ENCODE measurements at regions not wholly inside any gene's neighbourhood (a gene's known extent, or its start where the extent isn't known, plus 50 kb on each side); places are given as distances from the start of the nearest gene placed in this dataset.
"Not testable (repeated sequence)": the region's sequence is repeated elsewhere in the genome, so short reads cannot be mapped to it uniquely, and the experiment has no call there.

DNA sequence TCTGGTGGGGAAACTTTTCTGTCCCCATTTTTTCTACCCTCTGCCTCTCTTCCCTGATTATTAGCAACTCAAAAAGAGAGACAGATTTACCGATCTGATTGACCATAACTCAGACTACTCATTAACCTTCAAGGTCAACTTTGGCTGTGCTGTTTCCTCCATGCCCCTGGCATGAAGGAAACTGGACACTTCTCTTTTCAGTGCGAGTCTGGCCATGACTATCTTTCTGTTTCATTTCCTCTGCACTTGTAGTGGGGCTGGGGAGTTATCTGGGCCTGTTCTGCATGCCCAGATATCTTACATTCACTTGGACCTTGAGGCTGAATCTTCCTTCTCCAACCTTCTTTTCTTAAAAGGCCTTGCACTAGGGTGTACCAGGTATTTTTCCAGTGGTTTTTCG lies 76.9 kb upstream of the SLCO2A1 start:
- H3K4me1 ChIP-seq (replicated peaks in 1 of 2): no peaks in the 10 kb centered on the region
- ATAC-seq (replicated peaks in 6 of 8): no peak
- no peak overlapping the region for H3K27ac ChIP-seq
- H3K4me3 ChIP-seq: no peak overlapping the region
- WGBS, 10 experiments: 40 to 100% (median 76%) methylated on average over 1 to 3 of the region's 3 CpGs; no CpG with 5 or more reads in 2 of the 10 experiments
- in situ Hi-C loops (cut with MboI; ENCODE audit: low pct_unique_long_range_greater_than_20kb in 2 of 9, low sequenced_read_pairs in 9 of 9, unreplicated experiment in 9 of 9): no loop called here

- no peak overlapping the region for H3K4me3 ChIP-seq
- ATAC-seq (replicated peaks in 6 of 8): peak in 3 of 8 experiments; percentile 31 to 91 (median 61)
- WGBS, 10 experiments: 80 to 100% (median 93%) methylated on average over 1 to 2 of the region's 2 CpGs; no CpG with 5 or more reads in 4 of the 10 experiments
- H3K4me1 ChIP-seq (replicated peaks in 1 of 2): no peaks in the 10 kb centered on the region
- no peak overlapping the region for H3K27ac ChIP-seq
- in situ Hi-C loops (cut with MboI; ENCODE audit: low pct_unique_long_range_greater_than_20kb in 2 of 9, low sequenced_read_pairs in 9 of 9, unreplicated experiment in 9 of 9): no loop called here
These were observed 76.3 kb upstream of the SLCO2A1 start for GRCh38 chr3:134105876-134106556.

DNA sequence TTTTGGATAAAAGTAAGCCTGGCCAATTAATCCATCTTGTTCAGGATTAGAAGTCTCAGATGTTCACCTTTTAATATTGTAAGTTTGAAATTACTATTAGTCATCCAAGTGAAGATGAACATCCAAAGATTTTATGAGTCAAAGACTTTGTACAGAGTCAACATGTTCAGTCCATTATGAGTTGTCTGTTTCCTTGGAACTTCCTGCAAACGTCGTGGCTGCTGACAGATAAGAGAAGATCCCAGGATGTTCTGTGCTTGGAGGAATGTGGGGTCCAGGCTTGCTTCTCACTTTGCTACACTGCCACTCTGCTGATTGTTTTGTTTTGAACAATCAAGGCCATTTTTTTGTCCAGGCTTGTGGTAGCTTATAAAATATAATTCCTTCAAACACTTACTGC lies 74.3 kb upstream of the SLCO2A1 start:
- Histone ChIP-seq H3K4me3 (no peak overlapping the region), H3K27ac (no peak overlapping the region), H3K4me1 (replicated peaks in 1 of 2) (no peaks in the 10 kb centered on the region)
- ATAC-seq (replicated peaks in 6 of 8): no peak
- in situ Hi-C loops (cut with MboI; ENCODE audit: low pct_unique_long_range_greater_than_20kb in 2 of 9, low sequenced_read_pairs in 9 of 9, unreplicated experiment in 9 of 9): no loop called here
- 33 to 100% (median 83%) methylated on average over 2 of the region's 2 CpGs; no CpG with 5 or more reads in 7 of the 10 experiments for WGBS, 10 experiments

DNA sequence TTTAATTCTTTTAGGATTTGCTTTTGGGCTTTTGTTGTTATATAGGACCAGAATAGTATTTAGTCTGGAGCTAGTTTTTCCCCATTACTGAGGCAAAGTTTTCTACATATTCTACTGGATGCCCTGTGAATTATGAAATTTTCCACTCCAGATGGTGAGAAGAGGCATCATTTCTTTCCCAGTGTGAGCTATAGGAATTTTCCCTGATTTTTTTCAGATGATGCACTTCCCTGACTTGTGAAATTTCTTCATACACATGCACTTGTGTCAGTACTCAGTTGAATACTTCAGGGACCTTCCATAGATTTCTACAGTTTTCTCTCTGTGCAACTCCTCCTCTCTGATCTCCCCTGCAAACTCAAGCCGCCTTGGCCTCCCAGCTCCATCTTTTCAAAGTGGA lies 73.7 kb upstream of the SLCO2A1 start:
- Histone ChIP-seq H3K4me3 (no peak overlapping the region), H3K27ac (no peak overlapping the region), H3K4me1 (replicated peaks in 1 of 2) (no peaks in the 10 kb centered on the region)
- ATAC-seq (replicated peaks in 6 of 8): no peak
- in situ Hi-C loops (cut with MboI; ENCODE audit: low pct_unique_long_range_greater_than_20kb in 2 of 9, low sequenced_read_pairs in 9 of 9, unreplicated experiment in 9 of 9): no loop called here
- WGBS, 10 experiments: 40 to 100% (median 67%) methylated on average over 1 of the region's 1 CpG; no CpG with 5 or more reads in 1 of the 10 experiments

- Histone ChIP-seq H3K4me3 (no peak overlapping the region), H3K4me1 (replicated peaks in 1 of 2) (no peaks in the 10 kb centered on the region), H3K27ac (no peak overlapping the region)
- no peak for ATAC-seq (replicated peaks in 6 of 8)
- in situ Hi-C loops (cut with MboI; ENCODE audit: low pct_unique_long_range_greater_than_20kb in 2 of 9, low sequenced_read_pairs in 9 of 9, unreplicated experiment in 9 of 9): no loop called here
These were observed 73.3 kb upstream of the SLCO2A1 start for GRCh38 chr3:134102976-134103375.

DNA sequence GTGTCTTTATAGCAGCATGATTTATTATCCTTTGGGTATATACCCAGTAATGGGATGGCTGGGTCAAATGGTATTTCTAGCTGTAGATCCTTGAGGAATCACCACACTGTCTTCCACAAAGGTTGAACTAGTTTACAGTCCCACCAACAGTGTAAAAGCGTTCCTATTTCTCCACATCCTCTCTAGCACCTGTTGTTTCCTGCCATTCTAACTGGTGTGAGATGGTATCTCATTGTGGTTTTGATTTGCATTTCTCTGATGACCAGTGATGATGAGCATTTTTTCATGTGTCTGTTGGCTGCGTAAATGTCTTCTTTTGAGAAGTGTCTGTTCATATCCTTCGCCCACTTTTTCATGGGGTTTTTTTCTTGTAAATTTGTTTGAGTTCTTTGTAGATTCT lies 66.5 kb upstream of the SLCO2A1 start:
- H3K27ac ChIP-seq; H3K4me3 ChIP-seq; H3K4me1 ChIP-seq (replicated peaks in 1 of 2); in situ Hi-C loops (cut with MboI; ENCODE audit: low pct_unique_long_range_greater_than_20kb in 2 of 9, low sequenced_read_pairs in 9 of 9, unreplicated experiment in 9 of 9); ATAC-seq (replicated peaks in 6 of 8): not testable (repeated sequence)
- 83% methylated on average over 1 of the region's 3 CpGs; no CpG with 5 or more reads in 9 of the 10 experiments for WGBS, 10 experiments

- Histone ChIP-seq H3K4me3 (no peak overlapping the region), H3K4me1 (replicated peaks in 1 of 2) (no peaks in the 10 kb centered on the region), H3K27ac (no peak overlapping the region)
- no peak for ATAC-seq (replicated peaks in 6 of 8)
- WGBS, 10 experiments: 67 to 100% (median 83%) methylated on average over 1 to 3 of the region's 3 CpGs; no CpG with 5 or more reads in 1 of the 10 experiments
- in situ Hi-C loops (cut with MboI; ENCODE audit: low pct_unique_long_range_greater_than_20kb in 2 of 9, low sequenced_read_pairs in 9 of 9, unreplicated experiment in 9 of 9): no loop called here
These were observed 65.3 kb upstream of the SLCO2A1 start for GRCh38 chr3:134095005-134095404.

GRCh38 chr3:134094491-134094890 lies 64.8 kb upstream of the SLCO2A1 start:
- H3K4me1 ChIP-seq (replicated peaks in 1 of 2): no peaks in the 10 kb centered on the region
- in situ Hi-C loops (cut with MboI; ENCODE audit: low pct_unique_long_range_greater_than_20kb in 2 of 9, low sequenced_read_pairs in 9 of 9, unreplicated experiment in 9 of 9): no loop called here
- 0 to 100% (median 70%) methylated on average over 1 to 3 of the region's 3 CpGs; no CpG with 5 or more reads in 2 of the 10 experiments for WGBS, 10 experiments
- no peak overlapping the region for H3K27ac ChIP-seq
- ATAC-seq (replicated peaks in 6 of 8): no peak
- no peak overlapping the region for H3K4me3 ChIP-seq

- no peak overlapping the region for H3K4me3 ChIP-seq
- 50 to 100% (median 100%) methylated on average over 1 to 2 of the region's 2 CpGs; no CpG with 5 or more reads in 3 of the 10 experiments for WGBS, 10 experiments
- H3K4me1 ChIP-seq (replicated peaks in 1 of 2): no peaks in the 10 kb centered on the region
- in situ Hi-C loops (cut with MboI; ENCODE audit: low pct_unique_long_range_greater_than_20kb in 2 of 9, low sequenced_read_pairs in 9 of 9, unreplicated experiment in 9 of 9): no loop called here
- no peak for ATAC-seq (replicated peaks in 6 of 8)
- H3K27ac ChIP-seq: no peak overlapping the region
These were observed 64.2 kb upstream of the SLCO2A1 start for GRCh38 chr3:134093956-134094355.

- peak in 1 of 8 experiments; percentile 76 for ATAC-seq (replicated peaks in 6 of 8)
- 0 to 100% (median 81%) methylated on average over 1 to 6 of the region's 6 CpGs; no CpG with 5 or more reads in 2 of the 10 experiments for whole genome bisulfite sequencing, 10 experiments
- in situ Hi-C loops (cut with MboI; ENCODE audit: low pct_unique_long_range_greater_than_20kb in 2 of 9, low sequenced_read_pairs in 9 of 9, unreplicated experiment in 9 of 9): no loop called here
- Histone ChIP-seq H3K27ac (no peak overlapping the region), H3K4me1 (replicated peaks in 1 of 2) (no peaks in the 10 kb centered on the region), H3K4me3 (no peak overlapping the region)
These were observed 62.5 kb upstream of the SLCO2A1 start for GRCh38 chr3:134092208-134092701.

DNA sequence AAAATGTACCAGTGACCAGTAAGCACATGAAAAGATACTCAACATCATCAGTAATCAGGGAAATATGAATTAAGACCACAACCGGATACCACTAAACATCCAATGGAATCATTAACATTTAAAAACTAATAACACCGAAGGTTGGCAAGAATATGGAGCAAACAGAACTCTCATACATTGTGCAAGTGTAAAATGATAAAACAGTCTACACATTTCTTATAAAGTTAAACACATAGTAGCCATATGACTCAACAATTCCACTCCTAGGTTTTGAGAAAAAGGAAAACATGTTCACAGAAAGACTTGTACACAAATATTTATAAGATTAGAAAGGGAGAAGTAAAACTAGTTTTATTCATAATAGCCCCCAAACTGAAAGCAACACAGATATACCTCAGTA lies 60.3 kb upstream of the SLCO2A1 start:
- WGBS, 10 experiments: 71 to 100% (median 92%) methylated on average over 1 to 2 of the region's 2 CpGs
- H3K4me1 ChIP-seq (replicated peaks in 1 of 2): no peaks in the 10 kb centered on the region
- no peak overlapping the region for H3K4me3 ChIP-seq
- no peak overlapping the region for H3K27ac ChIP-seq
- ATAC-seq (replicated peaks in 6 of 8): no peak
- in situ Hi-C loops (cut with MboI; ENCODE audit: low pct_unique_long_range_greater_than_20kb in 2 of 9, low sequenced_read_pairs in 9 of 9, unreplicated experiment in 9 of 9): no loop called here

GRCh38 chr3:134087060-134087974 lies 57.6 kb upstream of the SLCO2A1 start:
- in situ Hi-C loops (cut with MboI; ENCODE audit: low pct_unique_long_range_greater_than_20kb in 2 of 9, low sequenced_read_pairs in 9 of 9, unreplicated experiment in 9 of 9): no loop called here
- no peak overlapping the region for H3K4me3 ChIP-seq
- 60 to 87% (median 73%) methylated on average over 1 to 4 of the region's 10 CpGs; no CpG with 5 or more reads in 3 of the 10 experiments for WGBS, 10 experiments
- no peaks in the 10 kb centered on the region for H3K4me1 ChIP-seq (replicated peaks in 1 of 2)
- peak in 1 of 8 experiments; percentile 39 for ATAC-seq (replicated peaks in 6 of 8)
- no peak overlapping the region for H3K27ac ChIP-seq

DNA sequence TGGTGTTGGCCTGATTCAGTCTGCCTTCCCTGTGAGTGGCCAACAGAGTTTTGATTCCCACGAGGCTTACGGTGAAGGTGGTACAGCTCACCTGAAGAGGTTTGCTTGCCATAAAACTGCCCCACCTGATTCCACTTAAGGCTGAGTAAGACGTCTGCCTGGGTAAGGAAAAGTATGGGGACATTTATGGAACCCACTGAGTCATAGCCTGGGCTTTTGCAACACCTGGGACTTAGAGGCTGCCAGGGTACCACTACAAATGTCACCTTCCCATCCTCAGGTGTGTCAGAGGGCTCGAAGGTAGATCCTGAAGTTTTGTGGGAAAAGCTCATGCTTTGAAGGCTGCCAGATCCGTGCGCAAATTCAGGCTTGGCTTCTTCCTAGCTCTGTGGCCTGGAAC lies 56.9 kb upstream of the SLCO2A1 start:
- Histone ChIP-seq H3K4me1 (replicated peaks in 1 of 2) (no peaks in the 10 kb centered on the region), H3K27ac (no peak overlapping the region), H3K4me3 (no peak overlapping the region)
- 80 to 100% (median 85%) methylated on average over 1 to 4 of the region's 6 CpGs; no CpG with 5 or more reads in 5 of the 10 experiments for WGBS, 10 experiments
- no peak for ATAC-seq (replicated peaks in 6 of 8)
- in situ Hi-C loops (cut with MboI; ENCODE audit: low pct_unique_long_range_greater_than_20kb in 2 of 9, low sequenced_read_pairs in 9 of 9, unreplicated experiment in 9 of 9): no loop called here
